ENCODE measurements at regions not wholly inside any gene's neighbourhood (a gene's known extent, or its start where the extent isn't known, plus 50 kb on each side); places are given as distances from the start of the nearest gene placed in this dataset.

DNA sequence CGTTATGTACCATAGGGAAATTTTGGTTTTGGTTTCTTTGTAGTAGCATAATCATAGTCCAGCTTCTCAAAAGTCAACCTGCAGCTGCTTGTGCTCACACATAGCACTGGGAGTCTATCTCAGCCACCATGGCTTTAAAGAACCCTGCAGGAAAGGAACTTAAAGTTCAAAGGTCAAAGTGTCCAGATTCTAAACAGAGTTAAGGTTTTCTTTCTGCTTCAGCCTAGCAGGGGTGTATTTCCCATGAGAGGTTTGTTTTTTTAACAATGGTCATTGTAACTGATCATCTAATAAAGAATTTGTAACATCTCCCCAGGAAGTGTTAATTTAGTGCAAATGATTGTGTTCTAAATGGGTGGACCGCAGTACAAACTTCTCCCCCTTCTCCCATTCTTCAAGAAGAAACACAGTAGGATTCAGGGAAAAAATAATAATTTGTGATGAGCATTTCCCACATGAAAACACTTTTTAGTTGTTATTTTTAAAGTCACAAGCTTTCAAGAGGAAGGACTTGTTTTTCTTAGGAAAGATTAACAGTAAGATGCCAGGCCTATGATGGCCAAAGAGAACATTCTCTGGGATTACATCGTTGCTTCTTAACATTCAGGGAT lies 168.0 kb downstream of the EFNB2 start:
- CTCF ChIA-PET (ENCODE audit: partially characterized antibody): interaction anchor here (1.1 kb wide), 1 partner anchor 752 kb away, joined by 5 read pairs; no protein-coding TSS in a partner anchor
- no peak for TF ChIP-seq SRF (IDR thresholded peaks at IDR 0.05; ENCODE audit: low read depth, low read length)
- TF ChIP-seq, protein P1, sequence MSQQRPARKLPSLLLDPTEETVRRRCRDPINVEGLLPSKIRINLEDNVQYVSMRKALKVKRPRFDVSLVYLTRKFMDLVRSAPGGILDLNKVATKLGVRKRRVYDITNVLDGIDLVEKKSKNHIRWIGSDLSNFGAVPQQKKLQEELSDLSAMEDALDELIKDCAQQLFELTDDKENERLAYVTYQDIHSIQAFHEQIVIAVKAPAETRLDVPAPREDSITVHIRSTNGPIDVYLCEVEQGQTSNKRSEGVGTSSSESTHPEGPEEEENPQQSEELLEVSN (IDR thresholded peaks at IDR 0.05): no peak
- TF ChIP-seq CHD1 (IDR thresholded peaks at IDR 0.05; ENCODE audit: low read depth, low read length): no peak
- TF ChIP-seq, protein P2, sequence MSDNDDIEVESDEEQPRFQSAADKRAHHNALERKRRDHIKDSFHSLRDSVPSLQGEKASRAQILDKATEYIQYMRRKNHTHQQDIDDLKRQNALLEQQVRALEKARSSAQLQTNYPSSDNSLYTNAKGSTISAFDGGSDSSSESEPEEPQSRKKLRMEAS (IDR thresholded peaks at IDR 0.05): no peak
- no peak for TF ChIP-seq RBBP5 (IDR thresholded peaks at IDR 0.05; ENCODE audit: borderline replicate concordance, low read depth, low read length)
- no peak for TF ChIP-seq ZNF274 (IDR thresholded peaks at IDR 0.05; ENCODE audit: borderline replicate concordance, extremely low read depth, low read length)
- no peak for TF ChIP-seq EGR1 (IDR thresholded peaks at IDR 0.05; ENCODE audit: borderline replicate concordance, low read depth, low read length)
- no peak for TF ChIP-seq BACH1 (IDR thresholded peaks at IDR 0.05; ENCODE audit: low read length)
- TF ChIP-seq RFX5 (IDR thresholded peaks at IDR 0.05; ENCODE audit: borderline replicate concordance, low read depth, low read length): no peak
- TF ChIP-seq TBP (IDR thresholded peaks at IDR 0.05; ENCODE audit: low read depth, low read length): no peak
- TF ChIP-seq, protein P3, sequence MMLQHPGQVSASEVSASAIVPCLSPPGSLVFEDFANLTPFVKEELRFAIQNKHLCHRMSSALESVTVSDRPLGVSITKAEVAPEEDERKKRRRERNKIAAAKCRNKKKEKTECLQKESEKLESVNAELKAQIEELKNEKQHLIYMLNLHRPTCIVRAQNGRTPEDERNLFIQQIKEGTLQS (IDR thresholded peaks at IDR 0.05; ENCODE audit: insufficient read depth, low read depth, low read length): no peak
- TF ChIP-seq GABPA (IDR thresholded peaks at IDR 0.05; ENCODE audit: borderline replicate concordance, insufficient read depth, low read length): no peak
- TF ChIP-seq TAF1 (IDR thresholded peaks at IDR 0.05; ENCODE audit: low read depth, low read length): no peak

More for the DNA sequence above, 168.0 kb downstream of the EFNB2 start:
- no peak overlapping the region for H3K27ac ChIP-seq (ENCODE audit: low read depth, low read length)
- H3K79me2 ChIP-seq (ENCODE audit: control insufficient read depth in 1 of 2, insufficient read depth in 2 of 2, low read length in 2 of 2): no peaks in the 10 kb centered on the region
- no peak overlapping the region for H4K5ac ChIP-seq (ENCODE audit: insufficient read length, low read depth, low read length)
- H3K4ac ChIP-seq (replicated peaks; ENCODE audit: insufficient read length, low read depth, low read length): no peak overlapping the region
- H2BK12ac ChIP-seq (ENCODE audit: low read depth, low read length): no peak overlapping the region
- no peak overlapping the region for H3K4me2 ChIP-seq (ENCODE audit: insufficient read depth in 1 of 2, low read depth in 2 of 2, low read length in 2 of 2)
- no peak overlapping the region for H2AK5ac ChIP-seq (ENCODE audit: low read depth, low read length)
- no peak overlapping the region for H3K18ac ChIP-seq (ENCODE audit: extremely low read depth, low read length)
- H3K9me3 ChIP-seq (ENCODE audit: insufficient read depth in 2 of 2, low read depth in 1 of 2, low read length in 1 of 2): no peaks in the 10 kb centered on the region
- no peak overlapping the region for H2BK5ac ChIP-seq (ENCODE audit: low read depth, low read length)
- no peak overlapping the region for H3K56ac ChIP-seq (replicated peaks; ENCODE audit: insufficient read length, low read depth, low read length)
- H3K4me3 ChIP-seq (ENCODE audit: extremely low read depth in 1 of 4, insufficient read depth in 2 of 4, low read depth in 3 of 4, low read length in 4 of 4): no peak overlapping the region
- H3K27me3 ChIP-seq (replicated peaks in 1 of 4; ENCODE audit: control insufficient read depth in 3 of 4, extremely low read depth in 1 of 4, insufficient read depth in 3 of 4, low read length in 3 of 4): no peaks in the 10 kb centered on the region
- no peak overlapping the region for H3K14ac ChIP-seq (ENCODE audit: insufficient read length)
- DNase-seq (ENCODE audit: low read depth in 1 of 2, low spot score in 2 of 2) (no peak), FAIRE-seq (no peak)
- no peak overlapping the region for H2BK15ac ChIP-seq (ENCODE audit: low read length)
- no peak overlapping the region for H3K23ac ChIP-seq (ENCODE audit: insufficient read length)
- 95% methylated on average over 3 of the region's 3 CpGs; no CpG with 5 or more reads in 1 of the 2 experiments for WGBS, 2 experiments (ENCODE audit: extremely low coverage in 1 of 2, insufficient coverage in 1 of 2, insufficient read length in 1 of 2, insufficient replicate concordance in 2 of 2, low coverage in 1 of 2, low lambda C conversion rate in 2 of 2, missing lambda C conversion rate in 1 of 2)
- no peaks in the 10 kb centered on the region for H3K36me3 ChIP-seq (ENCODE audit: control insufficient read depth in 2 of 4, insufficient read depth in 4 of 4, low read length in 3 of 4)
- H4K8ac ChIP-seq (ENCODE audit: extremely low read depth, insufficient read depth, low read length): no peak overlapping the region
- H3K79me1 ChIP-seq (ENCODE audit: low read depth, low read length): no peaks in the 10 kb centered on the region
- no peak overlapping the region for H3K9ac ChIP-seq (replicated peaks in 1 of 4; ENCODE audit: extremely low read depth in 1 of 4, low read depth in 3 of 4, low read length in 3 of 4)
- H2BK20ac ChIP-seq (ENCODE audit: low read length): no peak overlapping the region
- no peak overlapping the region for H4K91ac ChIP-seq (replicated peaks; ENCODE audit: insufficient read length, low read length)
- H2AFZ ChIP-seq (ENCODE audit: low read length): no peak overlapping the region
- peaks cover 0 to 3% (median 0%) of the 10 kb centered on the region in 4 experiments; a peak in 1 of 7 replicates for H3K4me1 ChIP-seq (replicated peaks in 1 of 4; ENCODE audit: control insufficient read depth in 3 of 4, insufficient read depth in 4 of 4, low read length in 3 of 4)
- no peaks in the 10 kb centered on the region for H3K23me2 ChIP-seq (ENCODE audit: low read depth, low read length)
- no peaks in the 10 kb centered on the region for H4K20me1 ChIP-seq (replicated peaks in 1 of 2; ENCODE audit: control insufficient read depth in 1 of 2, insufficient read depth in 2 of 2, low read length in 2 of 2)
- H2BK120ac ChIP-seq (replicated peaks; ENCODE audit: low read depth, low read length): no peak overlapping the region
- POLR2A ChIA-PET (ENCODE audit: partially characterized antibody): no interaction called here
